Muscle of back (tissue), 3 donors: ENCODE measurements at regions not wholly inside any gene's neighbourhood (a gene's known extent, or its start where the extent isn't known, plus 50 kb on each side); places are given as distances from the start of the nearest gene placed in this dataset.
A peak's percentile ranks its signal among the peaks of the same experiment; 100 is the strongest.

Experiments
- DNase-seq, 3 donors: peaks; one replicate each; pipeline versions ENCODE4 v3.0.0 to v3.0.0-alpha.2; 2013

DNA sequence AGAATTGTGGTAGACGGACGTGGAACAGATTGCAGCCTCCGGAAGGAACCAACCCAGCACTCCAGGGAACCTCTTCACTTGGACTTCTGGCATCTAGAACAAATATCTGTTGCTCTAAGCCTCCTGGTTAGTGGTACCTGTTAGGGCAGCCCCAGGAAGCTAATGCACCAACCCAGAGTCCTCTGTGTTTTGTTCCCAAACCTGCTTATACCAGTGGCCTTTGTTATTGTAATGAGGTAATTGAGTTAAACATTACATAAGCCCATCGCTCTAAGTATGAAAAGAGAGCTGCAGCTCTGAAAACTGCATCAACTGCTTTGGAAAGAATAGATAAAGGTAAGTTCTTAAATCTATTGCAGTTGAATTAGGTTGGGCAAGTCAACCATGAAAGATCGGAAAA is 516.7 kb downstream of the NPHP4 start:
- no peak for DNase-seq

DNA sequence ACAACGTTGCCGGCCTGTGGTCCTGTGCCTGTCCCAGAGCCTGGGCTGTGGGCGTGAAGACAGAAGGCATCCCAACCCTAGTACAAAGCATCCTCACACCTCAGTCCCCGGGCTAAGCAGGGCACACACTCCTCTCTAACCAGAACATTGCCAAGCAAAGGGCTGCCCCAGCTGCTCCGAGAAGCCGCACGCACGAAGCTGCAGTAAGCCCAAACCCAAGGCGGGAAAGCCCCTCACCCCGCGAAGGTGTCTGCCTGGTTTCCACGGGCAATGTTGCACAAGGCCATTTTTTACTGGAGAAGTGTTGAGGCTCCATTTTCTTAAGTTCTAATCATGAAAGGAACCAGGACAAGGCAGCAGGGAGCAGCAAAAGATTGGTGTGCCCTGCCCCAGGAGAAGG is 519.0 kb downstream of the NPHP4 start:
- DNase-seq: no peak

DNA sequence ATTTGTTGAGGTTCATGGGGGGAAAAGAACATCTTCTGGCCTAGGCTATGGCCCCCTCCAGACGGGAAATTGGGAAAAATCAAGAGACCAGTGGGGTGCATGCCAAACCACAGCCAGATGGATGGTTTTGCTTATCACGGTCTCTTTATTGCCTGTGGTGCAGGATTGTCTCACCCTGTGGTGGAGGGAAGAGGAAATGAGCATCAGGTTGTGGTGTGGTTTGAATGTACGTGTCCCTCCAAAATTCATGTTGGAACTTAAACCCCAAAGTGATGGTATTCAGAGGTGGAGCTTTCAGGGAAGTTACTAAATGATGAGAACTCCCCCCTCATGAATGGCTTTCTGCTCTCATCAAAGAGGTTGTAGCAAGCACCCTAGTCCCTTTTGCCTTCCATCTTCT is 525.7 kb downstream of the NPHP4 start:
- no peak for DNase-seq

DNA sequence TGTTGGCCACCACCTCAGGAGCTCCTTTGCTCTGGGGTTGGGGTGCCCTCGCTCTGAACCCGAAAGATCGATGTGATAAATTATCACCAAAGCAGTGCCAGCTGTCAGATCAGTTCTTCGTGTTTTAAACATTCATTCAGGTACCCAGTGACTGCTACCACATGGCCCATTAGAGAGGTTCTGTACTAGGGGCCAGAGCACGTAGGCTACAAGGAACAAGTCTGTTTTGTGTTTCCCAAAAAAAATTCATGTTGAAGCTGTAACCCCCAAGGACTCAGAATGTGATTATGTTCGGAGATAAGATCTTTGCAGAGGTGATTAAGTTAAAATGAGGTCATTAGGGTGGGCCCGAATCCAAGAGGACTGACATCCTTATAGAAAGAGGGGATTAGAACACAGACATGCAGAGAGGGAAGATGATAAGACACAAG is 526.9 kb downstream of the NPHP4 start:
- peak in 1 of 3 donors; percentile 2 for DNase-seq

DNA sequence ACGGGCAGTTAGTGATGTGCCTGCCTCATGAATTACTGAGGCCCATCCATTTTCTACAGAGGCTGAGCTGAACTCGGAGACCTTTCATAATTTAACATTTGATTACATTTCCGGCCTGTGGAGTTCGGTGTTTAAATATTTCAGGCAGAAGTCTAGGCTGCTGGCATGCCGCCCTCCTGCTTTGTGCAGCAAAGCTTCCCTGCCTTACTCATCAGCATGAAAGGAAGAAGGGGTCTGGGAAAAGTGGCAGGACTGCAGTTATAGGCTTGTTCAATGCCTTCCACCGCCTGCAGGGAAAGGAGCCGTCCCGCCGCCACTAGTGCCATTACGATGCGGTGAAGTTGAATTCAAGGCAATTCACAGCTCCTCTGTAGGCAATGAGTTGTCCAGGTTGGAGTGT is 527.9 kb downstream of the NPHP4 start:
- no peak for DNase-seq

DNA sequence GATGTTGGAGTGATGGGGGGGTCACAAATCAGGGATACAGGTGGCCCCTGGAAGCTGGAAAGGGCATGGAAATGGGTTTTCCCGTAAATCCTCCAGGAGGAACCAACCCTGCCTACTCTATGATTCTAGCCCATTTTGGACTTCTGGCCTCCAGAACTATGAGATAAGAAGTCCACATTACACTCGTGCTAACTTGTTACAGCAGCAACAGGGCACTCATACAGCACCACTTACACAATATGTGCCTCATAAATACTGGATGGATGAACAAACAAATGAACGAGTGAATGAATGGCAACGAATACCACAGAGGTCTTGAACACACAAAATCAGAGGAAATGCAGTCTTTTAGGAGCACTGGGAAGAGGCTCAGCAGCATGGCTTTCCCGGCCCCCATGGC is 531.3 kb downstream of the NPHP4 start:
- no peak for DNase-seq

DNA sequence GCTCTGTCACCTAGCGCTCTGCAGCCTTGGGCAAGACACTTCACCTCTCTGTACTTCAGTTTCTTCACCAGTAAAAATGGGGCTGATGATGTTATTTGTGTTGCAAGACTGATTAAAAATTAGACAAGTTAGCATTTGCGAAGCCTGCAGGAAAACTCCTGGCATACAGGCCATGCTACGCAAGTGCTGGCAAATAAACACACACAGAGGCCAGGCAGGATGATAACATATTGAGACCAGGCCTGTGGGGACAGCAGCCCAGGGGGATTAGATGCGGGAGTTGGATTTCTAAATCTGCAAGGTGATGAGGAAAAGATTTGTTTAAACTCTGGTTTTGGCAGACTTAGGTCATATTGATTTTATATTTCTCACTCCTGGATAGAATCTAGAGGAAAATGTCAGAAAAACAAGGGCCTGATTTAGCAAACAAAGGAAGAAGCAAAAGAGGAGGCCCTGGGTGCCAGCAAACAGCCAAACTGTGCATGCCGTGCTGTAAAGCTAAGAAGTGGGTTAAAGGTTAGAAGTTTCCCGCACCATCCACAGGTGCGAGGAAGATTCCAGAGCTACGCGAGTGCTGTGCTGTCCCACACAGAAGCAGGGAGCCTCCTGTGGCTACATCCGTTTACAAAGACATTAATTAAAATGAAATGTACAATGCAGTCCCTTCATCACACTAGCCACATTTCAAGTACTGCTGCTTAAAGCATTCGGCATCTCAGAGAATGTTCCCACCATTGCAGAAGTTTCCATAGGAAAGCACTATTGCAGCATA is 532.2 kb downstream of the NPHP4 start:
- DNase-seq: no peak

DNA sequence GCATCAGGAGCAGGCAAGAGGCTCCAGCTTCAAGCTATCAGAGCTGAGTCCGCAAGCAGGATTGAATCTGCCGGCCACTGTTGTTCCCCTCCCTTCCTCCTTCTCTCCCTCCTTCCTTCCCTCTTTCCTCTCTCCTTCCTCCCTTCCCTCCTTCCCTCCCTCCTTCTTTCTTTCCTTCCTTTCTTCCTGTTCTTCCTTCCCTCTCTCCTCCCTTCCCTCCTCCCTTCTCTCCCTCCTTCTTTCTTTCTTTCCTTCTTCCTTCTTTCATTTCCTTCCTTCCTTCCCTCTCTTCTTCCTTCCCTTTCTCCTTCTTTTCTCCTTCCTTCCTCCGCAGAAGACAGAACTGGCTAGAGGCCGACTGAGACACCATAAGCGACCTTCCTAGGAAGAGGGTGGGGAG is 534.0 kb downstream of the NPHP4 start:
- DNase-seq: no peak

DNA sequence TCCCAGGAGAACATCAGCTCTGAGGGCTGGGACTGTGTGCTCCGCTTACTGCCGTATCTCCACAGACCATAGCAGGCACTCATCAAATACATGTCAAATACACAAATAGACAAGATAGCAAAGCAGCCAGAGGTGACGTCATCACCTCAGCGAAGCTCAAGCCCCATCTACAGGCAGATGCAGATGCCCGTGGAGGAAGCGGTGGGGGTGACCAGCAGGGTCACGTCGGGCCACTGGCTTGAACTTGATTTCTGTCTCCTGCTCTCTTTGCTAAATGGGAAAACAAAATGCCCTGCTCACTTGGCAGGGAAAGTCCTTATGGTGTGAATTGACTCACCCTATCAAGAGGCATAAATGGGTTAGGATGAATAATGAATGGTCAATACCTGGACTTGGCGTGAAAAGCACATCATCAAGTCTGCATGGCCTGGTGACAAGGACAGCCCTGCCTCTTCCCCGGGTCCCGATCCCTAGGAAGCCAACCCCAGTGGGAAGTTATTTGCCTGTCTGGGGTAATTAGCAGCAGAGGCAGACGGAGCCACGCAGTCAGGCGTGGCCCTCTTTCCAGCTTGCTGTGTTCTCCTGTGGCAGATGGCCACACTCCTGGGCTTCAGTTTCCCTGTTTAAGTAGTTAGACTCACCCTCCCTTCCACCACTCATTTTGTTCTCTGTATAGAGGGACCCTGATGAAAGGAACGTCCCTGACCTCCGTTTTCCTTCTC is 536.0 kb downstream of the NPHP4 start:
- no peak for DNase-seq

DNA sequence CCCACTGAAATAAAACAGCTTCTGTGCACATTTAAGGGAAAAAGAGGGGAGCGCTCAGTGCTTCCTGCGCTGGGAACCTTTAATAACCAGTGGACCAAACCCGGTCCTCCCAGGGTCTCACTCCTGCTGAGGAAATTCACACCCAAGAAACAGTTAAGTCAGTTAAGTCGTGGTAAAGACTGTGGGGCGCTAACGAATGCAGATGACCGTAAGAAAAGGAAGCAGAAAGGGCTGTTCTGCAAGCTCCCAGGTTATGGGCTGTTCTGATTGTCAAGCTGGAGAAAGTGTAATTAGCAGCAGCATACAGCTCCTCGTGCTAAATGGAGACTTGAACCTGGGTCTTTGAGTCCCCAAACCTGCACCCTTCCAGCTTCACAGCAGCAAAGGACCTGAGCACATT is 536.6 kb downstream of the NPHP4 start:
- no peak for DNase-seq

DNA sequence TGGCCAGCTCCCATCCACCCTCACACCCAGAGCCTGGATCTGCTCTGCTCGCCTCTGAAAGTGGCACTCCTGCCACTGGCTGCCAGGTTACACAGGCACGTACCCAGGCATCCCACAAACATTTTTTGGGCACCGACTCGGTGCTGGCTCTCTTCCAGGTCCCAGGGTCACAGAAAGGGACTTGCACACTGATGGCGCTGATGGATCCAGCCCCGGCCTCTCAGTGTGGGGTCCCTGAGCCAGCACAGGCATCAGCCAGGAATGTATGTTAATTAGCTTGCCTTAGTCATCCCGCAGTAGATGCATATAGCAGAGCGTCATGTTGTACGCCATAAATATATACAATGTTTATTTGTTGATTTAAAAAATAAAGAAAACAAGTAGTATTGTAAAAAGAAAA is 537.2 kb downstream of the NPHP4 start:
- DNase-seq: no peak

DNA sequence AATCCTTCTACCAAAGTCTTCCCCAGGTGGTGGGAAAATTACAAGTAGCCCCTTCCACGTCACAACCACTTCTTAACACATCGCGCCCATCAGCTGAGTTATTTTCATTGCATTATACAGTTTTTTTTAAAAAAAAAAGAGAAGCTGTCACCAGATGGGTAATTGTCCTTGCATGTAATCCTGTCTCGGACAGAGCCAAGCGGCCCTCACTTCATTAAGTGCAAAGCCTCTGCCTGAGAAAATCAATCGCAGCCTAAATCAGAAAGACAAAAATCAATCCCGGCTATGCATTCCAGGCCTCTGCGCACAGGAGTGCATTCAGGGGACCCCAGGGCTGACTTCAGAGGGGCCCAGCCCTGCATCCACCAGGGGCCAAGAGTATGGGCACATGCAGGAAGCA is 538.9 kb downstream of the NPHP4 start:
- no peak for DNase-seq

DNA sequence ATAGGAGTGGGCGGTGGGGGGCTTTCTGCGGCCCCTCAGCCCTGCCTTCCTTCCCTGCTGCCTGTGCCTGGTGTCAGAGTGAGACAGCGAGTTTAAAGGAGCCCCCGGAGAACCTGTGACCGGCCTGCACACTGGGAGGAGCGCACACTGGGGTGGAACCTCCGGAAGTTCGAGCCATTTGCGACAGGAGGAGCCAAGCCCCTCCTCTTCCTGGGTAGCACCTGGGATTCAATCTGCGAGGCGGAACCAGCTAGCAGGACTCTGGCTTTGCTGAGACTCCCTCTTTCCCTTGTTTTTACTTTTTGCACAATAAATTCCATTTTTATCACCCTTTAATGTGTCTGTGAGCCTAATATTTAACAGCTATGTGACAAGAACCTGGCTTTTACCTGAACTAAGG is 540.6 kb downstream of the NPHP4 start:
- no peak for DNase-seq

DNA sequence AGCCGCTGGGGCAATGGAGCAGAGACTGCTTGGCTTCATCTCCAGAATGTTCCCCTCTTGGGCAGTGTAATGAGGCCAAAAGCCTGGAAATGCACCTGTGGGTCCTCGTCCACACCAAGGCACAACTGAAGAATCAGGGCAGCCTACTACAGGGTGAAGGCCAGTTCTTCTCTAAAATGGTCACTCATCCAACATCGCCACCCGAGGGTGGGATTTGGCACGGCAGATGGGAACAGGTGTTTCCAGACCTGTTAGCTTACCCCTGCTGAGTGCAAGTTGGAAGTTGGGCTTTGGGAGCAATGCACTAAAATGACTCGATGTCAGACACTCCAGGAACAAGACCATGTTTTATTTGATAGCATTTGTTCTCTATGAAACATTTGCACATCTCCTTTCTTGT is 543.7 kb downstream of the NPHP4 start:
- DNase-seq: no peak

DNA sequence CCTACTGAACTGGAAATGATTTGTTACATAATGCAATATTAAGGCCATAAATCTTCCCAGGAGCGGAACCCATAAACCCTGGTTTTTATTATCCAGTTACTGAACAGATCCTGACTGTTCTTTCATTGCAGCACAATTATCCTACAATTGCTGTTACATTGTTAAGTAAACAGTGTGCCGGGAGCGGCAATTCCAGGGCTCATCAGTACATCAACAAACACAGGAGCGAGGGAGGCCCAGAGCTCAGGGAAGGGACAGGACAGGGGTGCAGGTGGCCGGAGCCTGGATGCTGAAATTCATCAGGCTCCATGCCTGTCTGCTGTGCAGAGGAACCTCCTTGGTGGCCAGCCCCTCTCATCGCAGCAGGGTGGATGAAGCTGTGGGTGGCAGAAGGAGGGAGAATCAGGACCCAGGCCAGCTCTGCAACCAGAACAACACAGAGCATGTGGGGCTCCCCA is 544.7 kb downstream of the NPHP4 start:
- no peak for DNase-seq

DNA sequence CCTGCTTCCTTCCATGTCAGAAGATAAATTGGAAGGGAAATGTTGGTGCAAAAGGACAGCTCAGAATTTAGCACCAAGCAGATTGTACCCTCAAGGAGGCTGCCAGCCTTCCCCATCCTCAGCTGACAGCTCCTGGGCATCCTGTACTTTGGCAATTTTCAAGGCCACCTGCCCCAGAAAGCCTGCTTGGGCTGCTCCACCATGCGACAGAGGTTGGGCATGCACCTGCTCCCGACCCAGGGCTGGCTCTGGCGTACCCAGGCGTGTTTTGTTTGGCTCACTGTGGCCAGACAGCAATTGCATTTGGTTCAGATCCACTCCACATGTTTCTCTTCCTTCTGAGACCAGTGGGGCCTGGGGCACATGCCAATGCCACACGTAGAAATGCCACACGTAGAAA is 547.8 kb downstream of the NPHP4 start:
- DNase-seq: no peak

DNA sequence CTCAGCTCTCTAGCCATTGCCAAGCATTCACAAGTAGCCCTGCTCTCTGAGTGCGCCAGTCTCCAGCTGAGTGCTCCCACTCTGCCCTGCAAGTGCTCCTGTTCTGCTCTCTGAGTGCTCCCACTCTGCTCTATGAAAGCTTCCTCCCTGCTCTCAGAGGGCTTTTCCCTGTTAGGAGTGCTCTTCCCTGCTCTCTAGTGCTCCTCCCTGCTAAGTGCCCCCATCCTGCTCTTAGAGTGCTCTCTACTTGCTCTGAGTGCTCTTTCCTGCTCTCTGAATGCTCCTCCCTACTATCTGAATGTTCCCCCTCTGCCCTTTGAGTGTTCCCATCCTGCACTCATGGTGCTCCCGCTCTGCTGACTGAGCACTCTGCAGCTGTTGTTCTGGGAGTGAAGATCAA is 555.4 kb downstream of the NPHP4 start:
- DNase-seq: no peak

DNA sequence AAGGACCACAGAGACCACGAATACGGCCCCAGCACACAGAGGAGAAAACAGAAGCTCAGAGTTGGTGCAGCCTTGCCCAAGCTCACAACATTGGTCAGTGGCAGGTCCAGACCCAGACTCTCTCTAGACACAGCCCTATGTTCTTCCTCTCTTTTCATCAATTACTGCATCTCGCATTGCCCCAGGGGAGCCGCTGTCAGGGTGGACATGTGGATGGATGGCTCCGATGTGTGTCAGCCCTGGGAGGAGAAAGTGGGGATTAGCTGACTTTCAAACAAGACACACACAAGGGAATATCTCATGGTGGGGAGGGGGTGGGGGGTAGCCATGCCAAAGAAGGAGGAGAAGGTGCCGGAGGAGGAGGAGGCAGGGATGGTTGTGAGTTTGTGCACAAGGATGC is 556.8 kb downstream of the NPHP4 start:
- no peak for DNase-seq

DNA sequence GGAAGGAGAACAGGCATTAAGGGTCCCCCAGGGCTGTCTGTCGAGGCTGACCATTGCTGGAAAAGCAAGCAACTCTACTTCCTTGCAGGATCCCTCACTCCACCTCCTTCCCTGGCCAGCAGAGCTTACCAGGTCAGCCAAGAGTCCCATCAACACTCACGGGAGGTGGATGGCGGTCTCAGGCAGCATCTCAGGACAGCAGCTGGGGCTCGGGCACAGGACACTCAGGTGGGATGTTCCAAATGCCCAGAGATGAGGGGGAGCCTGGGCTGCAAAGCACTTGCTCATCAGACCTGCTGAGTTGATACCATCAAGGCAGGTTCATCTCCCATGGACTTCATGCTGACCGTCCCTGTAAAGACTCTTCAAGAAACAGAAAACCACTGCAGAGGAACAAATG is 559.8 kb downstream of the NPHP4 start:
- no peak for DNase-seq

DNA sequence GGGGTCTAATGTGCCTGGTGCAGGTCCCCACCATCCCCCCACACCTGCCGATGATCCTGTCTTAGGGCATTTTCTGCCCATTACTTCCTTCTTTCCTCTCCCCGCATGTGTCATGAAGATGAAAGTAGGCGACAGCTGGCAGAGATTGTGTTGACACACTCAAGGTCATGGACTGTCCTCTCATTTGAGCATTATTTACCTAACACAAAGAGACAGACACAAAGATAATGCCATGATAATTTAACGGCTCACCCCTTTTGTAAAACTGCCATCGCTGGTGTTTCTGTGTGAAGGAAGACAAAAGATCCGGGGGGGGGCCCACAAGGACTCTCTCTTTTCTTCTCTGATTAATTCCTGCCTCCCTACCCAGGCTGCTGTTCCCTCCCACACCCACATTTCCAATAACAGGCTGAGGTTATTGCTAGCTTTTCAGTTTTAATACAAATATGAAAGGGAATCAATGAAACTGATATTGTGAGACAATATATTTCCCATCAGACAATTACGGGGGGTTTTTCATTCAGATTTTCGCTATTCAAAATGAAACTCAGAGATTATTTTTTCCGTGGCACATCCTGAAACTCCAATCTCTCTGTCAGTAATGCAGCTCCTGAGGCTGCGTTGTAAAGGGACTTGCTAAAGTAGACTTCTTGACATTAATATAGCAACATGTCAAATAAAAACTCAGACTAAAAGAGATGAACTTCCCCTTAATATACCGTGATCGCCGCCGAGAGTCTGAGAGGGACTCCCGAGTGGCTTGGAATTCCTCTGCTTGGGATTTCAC is 561.1 kb downstream of the NPHP4 start:
- no peak for DNase-seq

DNA sequence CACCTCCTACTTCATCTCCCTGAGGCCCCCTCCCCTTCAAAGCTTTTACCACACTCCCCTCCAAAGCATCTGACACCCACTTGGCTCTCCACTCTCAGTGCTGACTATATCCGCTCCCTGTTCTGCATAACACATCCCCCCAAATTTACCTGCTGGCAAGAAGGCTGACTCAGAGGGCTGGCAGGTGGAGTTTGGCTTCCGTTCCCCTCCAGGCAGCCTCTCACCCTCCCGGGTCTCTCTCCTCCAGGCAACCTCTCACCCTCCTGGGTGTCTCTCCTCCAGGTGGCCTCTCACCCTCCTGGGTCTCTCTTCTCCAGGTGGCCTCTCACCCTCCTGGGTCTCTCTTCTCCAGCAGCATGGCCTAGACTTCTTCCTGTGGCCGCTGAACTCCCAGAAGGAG is 562.1 kb downstream of the NPHP4 start:
- no peak for DNase-seq

DNA sequence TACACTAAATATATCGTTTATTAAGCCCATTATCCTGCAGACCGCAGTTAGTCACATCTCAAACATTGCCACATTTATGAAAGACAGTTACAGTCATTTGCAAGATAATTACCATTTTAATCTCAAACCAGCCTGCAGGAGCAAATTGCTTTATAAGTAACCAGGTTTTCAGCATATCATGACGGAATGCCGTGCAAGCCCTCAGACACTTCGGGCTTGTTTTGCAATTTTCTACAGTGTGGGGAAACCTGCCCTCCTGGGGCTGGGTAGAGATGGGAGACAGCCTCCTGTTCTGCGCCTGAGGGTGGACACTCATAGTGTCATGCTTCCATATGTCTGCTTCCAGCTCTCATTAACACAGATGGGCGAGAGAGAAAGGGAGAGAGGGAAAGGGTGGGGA is 563.9 kb downstream of the NPHP4 start:
- DNase-seq: no peak
